NOMO-1 (cell line): ENCODE measurements at regions not wholly inside any gene's neighbourhood (a gene's known extent, or its start where the extent isn't known, plus 50 kb on each side); places are given as distances from the start of the nearest gene placed in this dataset.

Experiments used
- DNase-seq, 2 experiments: peaks; one replicate each; lab custom pipeline; 2025; ENCODE audit not compliant: unreplicated experiment in 2 of 2; lab: John Stamatoyannopoulos, UW

DNA sequence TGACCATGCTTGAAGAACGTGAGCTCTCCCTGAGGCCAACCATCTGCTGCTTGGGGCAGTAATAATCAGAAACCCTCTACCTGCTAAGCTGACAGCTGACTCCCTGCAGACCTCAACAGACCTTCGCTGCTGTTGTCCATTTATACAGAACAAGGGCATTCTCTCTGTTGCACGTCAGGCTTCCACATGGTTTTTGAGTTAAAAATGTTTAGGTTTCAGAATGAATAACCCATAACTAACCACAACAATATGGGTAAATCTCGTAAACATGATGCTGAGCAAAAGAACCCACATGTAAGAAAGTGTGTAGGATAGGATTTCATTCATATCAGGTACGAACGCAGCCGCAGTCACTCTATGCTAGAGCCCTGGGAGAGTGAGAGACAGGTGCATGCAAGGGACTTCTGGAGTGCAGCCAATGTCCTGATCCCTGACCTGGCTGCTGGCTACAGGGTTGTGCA lies 348.5 kb downstream of the MED10 start:
- DNase-seq, result no peak

GRCh38 chr5:6026766-6027406 lies 351.5 kb downstream of the MED10 start:
- DNase-seq, result no peak

DNA sequence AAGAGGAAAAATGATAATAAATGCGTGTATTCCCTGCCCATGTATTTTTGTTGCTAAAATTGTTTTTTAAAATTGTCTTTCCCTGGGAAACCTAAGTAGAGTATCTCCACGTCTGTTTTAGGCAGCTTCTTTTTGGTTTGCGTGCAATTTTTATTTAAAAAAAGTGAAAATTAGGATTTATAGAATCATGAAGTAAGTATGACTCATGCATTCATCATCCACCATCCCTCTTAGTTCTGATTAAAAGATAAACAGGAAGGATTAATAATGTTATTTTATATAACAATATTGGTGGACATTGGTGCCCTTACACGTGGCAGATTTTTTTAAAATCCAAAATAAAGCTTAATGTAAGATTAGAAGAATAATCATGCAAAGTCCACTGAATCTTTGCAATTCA lies 358.7 kb downstream of the MED10 start:
- no peak for DNase-seq

GRCh38 chr5:6013506-6013905 lies 364.8 kb downstream of the MED10 start:
- no peak for DNase-seq

- DNase-seq, result no peak
These were observed 367.1 kb downstream of the MED10 start for GRCh38 chr5:6011199-6011598.

DNA sequence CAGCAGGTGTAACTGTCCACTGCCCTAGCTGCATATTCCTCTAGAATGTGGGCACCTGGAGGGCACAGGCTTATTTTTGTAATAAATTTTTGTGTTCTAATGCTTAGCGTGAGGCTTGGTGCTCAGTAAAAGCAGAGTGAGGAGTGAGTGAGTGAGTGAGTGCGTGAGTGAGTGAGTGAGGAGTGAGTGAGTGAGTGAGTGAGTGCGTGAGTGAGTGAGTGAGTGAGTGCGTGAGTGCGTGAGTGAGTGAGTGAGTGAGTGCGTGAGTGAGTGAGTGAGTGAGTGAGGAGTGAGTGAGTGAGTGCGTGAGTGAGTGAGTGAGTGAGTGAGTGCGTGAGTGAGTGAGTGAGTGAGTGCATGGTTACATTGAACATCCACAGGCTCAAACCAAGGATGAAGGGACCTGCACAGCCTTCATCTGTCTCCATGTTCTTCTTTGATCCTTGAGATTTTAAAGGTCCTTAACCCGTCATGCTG lies 371.5 kb downstream of the MED10 start:
- no peak for DNase-seq

- DNase-seq, result no peak
These were observed 375.1 kb downstream of the MED10 start for GRCh38 chr5:6003040-6003825.

DNA sequence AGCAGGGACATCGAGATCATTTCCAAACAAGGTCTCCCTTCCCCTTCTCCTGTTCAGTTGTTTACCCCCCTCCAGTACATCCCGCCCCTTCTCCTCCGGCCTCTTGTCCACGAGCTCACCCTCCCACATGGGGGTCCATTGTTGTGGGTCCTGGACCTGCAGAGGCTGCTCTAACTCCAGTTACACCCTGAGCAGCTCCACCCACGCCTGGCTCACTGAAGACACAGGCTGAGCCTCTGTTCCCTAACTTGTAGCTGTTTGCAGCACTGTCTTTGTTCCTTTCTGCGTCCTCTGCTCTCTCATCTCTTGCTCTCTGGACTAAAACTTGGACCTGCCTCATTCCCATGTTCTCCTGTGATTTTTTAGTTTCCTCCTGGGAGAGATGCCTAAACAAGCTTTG lies 377.5 kb downstream of the MED10 start:
- no peak for DNase-seq

- no peak for DNase-seq
These were observed 382.5 kb downstream of the MED10 start for GRCh38 chr5:5995819-5996218.

- no peak for DNase-seq
These were observed 391.7 kb downstream of the MED10 start for GRCh38 chr5:5986492-5987178.

DNA sequence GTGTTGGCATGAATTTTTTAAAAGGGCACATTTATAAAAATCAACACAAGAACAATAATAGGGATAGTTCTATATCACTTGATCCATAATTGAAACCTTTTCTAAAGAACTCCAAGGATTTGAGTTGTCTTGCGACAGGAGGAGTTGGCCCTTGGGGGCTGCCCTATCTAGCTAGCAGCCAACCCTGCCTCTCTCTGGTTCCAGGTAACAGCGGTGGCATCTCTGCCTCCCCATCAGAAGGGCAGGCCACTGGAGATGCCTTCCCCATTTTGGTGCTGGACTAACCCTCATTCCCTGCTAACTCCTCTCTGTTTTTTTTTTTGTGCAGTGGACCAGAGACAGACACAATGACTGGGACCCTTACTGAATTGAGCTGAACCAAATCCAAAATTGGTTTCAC lies 393.0 kb downstream of the MED10 start:
- no peak for DNase-seq

DNA sequence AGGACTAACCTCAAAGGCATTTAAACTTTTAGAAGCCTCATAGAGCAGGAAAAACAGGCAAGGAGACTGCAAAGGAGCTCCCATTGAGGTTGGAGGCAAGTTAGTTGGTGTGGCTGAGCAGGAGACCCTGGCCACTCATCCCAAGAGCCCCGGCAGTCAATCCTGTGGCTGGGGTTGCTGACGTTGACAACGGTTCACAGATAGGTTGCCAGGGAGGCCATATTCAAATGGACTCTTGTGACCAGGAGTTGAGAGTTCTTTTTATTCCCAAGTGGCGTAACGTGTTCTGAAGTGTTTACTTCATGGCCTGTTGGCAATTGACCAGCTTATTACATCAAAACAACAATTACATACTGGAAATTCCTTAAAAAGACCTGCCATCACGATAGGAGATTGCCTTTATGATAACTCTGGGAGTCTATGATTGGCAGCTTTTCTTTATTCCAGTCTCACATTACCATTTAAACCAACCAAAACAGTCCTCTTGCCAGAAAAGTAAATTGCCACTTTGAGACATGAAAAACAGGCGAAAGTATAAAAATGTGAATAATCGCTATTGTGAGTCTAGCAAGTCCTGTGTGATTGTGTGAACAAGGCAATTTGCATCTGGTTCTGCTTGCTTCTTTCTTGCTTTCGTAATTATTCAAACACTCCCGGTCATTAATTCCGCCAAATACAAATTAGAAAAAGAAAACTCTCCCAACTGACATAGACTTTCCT lies 394.9 kb downstream of the MED10 start:
- no peak for DNase-seq

- no peak for DNase-seq
These were observed 396.8 kb downstream of the MED10 start for GRCh38 chr5:5981562-5981961.

GRCh38 chr5:5980538-5980895 lies 397.8 kb downstream of the MED10 start:
- DNase-seq, result no peak

- no peak for DNase-seq
These were observed 398.4 kb downstream of the MED10 start for GRCh38 chr5:5979761-5980537.

DNA sequence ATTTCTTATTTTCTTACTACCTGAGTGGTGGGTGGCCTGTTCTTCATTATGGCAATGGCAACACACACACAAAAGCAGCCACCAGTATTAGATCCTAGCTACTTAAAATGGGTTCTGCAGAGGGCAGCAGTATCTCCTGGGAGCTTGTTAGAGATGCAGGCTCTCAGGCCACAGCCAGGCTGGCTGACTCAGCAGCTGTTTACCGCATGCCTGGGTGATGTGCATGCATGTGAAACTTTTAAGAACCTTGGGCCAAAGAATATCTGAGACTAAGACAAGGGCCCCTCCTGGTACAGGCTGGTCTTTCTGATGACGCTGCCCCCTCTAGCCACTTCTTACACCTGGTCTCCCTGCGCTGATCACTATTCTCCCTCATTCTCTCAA lies 399.0 kb downstream of the MED10 start:
- no peak for DNase-seq

- no peak for DNase-seq
These were observed 399.6 kb downstream of the MED10 start for GRCh38 chr5:5978501-5979376.

DNA sequence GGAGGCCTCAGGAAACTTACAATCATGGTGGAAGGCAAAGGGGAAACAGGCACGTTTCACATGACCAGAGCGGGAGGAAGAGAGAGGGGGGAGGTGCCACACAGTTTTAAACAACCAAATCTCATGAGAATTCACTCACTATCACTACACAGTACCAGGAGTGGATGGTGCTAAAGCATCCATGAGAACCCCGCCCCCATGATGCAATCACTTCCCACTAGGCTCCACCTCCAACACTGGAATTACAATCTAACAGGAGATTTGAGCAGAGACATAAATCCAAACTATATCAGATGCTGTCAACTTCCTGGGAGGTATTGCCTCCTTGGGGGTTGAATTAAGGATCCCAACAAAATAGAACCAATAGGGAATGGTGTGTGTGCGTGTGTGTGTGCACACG lies 407.1 kb downstream of the MED10 start:
- DNase-seq, result no peak

GRCh38 chr5:5969942-5970483 lies 408.3 kb downstream of the MED10 start:
- no peak for DNase-seq
